ENCODE measurements at regions not wholly inside any gene's neighbourhood (a gene's known extent, or its start where the extent isn't known, plus 50 kb on each side); places are given as distances from the start of the nearest gene placed in this dataset.
"Not testable (repeated sequence)": the region's sequence is repeated elsewhere in the genome, so short reads cannot be mapped to it uniquely, and the experiment has no call there.

DNA sequence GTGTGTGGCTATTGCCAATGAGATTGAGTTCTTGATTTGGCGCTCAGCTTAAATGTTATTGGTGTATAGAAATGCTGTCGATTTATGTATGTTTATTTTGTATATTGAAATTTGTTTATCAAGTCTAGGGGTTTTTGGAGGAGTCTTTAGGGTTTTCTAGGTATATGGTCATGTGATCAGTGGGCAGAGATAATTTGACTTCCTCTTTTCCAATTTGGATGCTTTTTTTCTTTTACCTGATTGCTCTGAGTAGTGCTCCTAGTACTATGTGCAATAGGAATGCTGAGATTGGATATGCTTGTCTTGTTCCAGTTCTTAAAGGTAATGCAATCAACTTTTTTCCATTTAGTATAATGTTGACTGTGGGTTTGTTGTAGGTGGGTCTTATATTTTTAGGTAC, 99.8 kb upstream of the PMCH start:
- no peaks in the 10 kb centered on the region for H3K27me3 ChIP-seq (replicated peaks; ENCODE audit: control insufficient read depth, insufficient read depth, low read length)
- H3K9me3 ChIP-seq (ENCODE audit: control insufficient read depth, low read length) = peaks cover 14% of the 10 kb centered on the region
- DNase-seq (ENCODE audit: low read depth) = no peak
- no peak overlapping the region for H3K4me3 ChIP-seq (ENCODE audit: low read length)
- H3K9ac ChIP-seq (ENCODE audit: low read length) = no peak overlapping the region
- H3K36me3 ChIP-seq (ENCODE audit: control insufficient read depth, insufficient read depth, low read length, severe bottlenecking) = no peaks in the 10 kb centered on the region
- H3K4me1 ChIP-seq (ENCODE audit: control insufficient read depth, insufficient read depth, low read length) = peaks cover 8% of the 10 kb centered on the region

GRCh38 chr12:102294568-102294967, 96.9 kb upstream of the PMCH start:
- H3K4me3 ChIP-seq (ENCODE audit: low read length) = no peak overlapping the region
- no peaks in the 10 kb centered on the region for H3K27me3 ChIP-seq (replicated peaks; ENCODE audit: control insufficient read depth, insufficient read depth, low read length)
- peaks cover 8% of the 10 kb centered on the region for H3K4me1 ChIP-seq (ENCODE audit: control insufficient read depth, insufficient read depth, low read length)
- no peaks in the 10 kb centered on the region for H3K9me3 ChIP-seq (ENCODE audit: control insufficient read depth, low read length)
- H3K9ac ChIP-seq (ENCODE audit: low read length) = no peak overlapping the region
- no peak for DNase-seq (ENCODE audit: low read depth)
- no peaks in the 10 kb centered on the region for H3K36me3 ChIP-seq (ENCODE audit: control insufficient read depth, insufficient read depth, low read length, severe bottlenecking)

DNA sequence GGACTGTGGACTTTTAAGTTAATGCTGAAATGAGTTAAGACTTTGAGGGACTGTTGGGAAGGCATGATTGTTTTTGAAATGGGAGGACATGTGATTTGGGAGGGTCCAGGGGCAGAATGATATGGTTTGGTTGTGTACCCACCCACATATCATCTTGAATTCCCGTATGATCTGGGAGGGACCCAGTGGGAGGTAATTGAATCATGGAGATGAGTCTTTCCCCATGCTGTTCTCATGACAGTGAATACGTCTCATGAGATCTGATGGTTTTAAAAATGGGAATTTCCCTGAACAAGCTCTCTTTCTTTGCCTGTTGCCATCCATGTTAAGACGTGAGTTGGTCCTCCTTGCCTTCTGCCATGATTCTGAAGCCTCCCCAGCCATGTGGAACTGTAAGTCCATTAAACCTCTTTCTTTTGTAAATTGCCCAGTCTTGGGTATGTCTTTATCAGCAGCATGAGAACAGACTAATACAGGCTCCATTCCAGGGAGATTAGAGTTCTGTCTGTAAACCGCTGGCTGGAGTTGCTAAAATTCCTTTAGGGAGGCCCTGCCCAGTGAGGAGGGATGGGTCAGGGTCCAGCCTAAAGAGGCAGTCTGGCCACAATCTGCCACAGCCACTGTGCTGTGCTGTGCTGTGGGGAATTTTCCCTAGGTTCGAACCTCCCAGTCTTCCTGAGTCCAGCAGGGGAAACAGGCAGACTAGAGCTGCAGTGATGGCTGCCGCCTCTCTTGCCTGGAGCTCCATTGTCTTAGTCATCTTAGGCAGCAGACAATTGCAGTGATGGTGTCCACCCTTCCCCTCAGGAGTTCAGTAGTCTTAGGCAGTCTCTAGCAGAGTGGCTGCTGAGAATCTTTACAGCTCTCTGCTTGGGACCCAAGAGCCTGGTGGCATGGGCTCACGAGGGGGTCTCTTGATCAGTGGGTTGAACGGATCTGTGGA, 94.1 kb upstream of the PMCH start:
- H3K9ac ChIP-seq (ENCODE audit: low read length); H3K36me3 ChIP-seq (ENCODE audit: control insufficient read depth, insufficient read depth, low read length, severe bottlenecking); H3K9me3 ChIP-seq (ENCODE audit: control insufficient read depth, low read length); H3K27me3 ChIP-seq (replicated peaks; ENCODE audit: control insufficient read depth, insufficient read depth, low read length); H3K4me3 ChIP-seq (ENCODE audit: low read length); H3K4me1 ChIP-seq (ENCODE audit: control insufficient read depth, insufficient read depth, low read length): not testable (repeated sequence)
- DNase-seq (ENCODE audit: low read depth) = peak; percentile 4

GRCh38 chr12:102289702-102290101, 92.1 kb upstream of the PMCH start:
- not testable (repeated sequence) for H3K4me1 ChIP-seq (ENCODE audit: control insufficient read depth, insufficient read depth, low read length); DNase-seq (ENCODE audit: low read depth); H3K9me3 ChIP-seq (ENCODE audit: control insufficient read depth, low read length); H3K4me3 ChIP-seq (ENCODE audit: low read length); H3K27me3 ChIP-seq (replicated peaks; ENCODE audit: control insufficient read depth, insufficient read depth, low read length); H3K9ac ChIP-seq (ENCODE audit: low read length); H3K36me3 ChIP-seq (ENCODE audit: control insufficient read depth, insufficient read depth, low read length, severe bottlenecking)

- no peaks in the 10 kb centered on the region for H3K27me3 ChIP-seq (replicated peaks; ENCODE audit: control insufficient read depth, insufficient read depth, low read length)
- no peak for DNase-seq (ENCODE audit: low read depth)
- H3K36me3 ChIP-seq (ENCODE audit: control insufficient read depth, insufficient read depth, low read length, severe bottlenecking) = no peaks in the 10 kb centered on the region
These were observed 83.6 kb upstream of the PMCH start for GRCh38 chr12:102281231-102281630.

GRCh38 chr12:102255687-102256086, 58.1 kb upstream of the PMCH start:
- H3K9ac ChIP-seq (ENCODE audit: low read length); H3K9me3 ChIP-seq (ENCODE audit: control insufficient read depth, low read length); H3K4me3 ChIP-seq (ENCODE audit: low read length); H3K27me3 ChIP-seq (replicated peaks; ENCODE audit: control insufficient read depth, insufficient read depth, low read length); H3K4me1 ChIP-seq (ENCODE audit: control insufficient read depth, insufficient read depth, low read length); H3K36me3 ChIP-seq (ENCODE audit: control insufficient read depth, insufficient read depth, low read length, severe bottlenecking); DNase-seq (ENCODE audit: low read depth): not testable (repeated sequence)

More at GRCh38 chr12:102281231-102281630, 83.6 kb upstream of the PMCH start:
- Histone ChIP-seq H3K9ac (ENCODE audit: low read length) (no peak overlapping the region), H3K4me3 (ENCODE audit: low read length) (no peak overlapping the region), H3K4me1 (ENCODE audit: control insufficient read depth, insufficient read depth, low read length) (no peaks in the 10 kb centered on the region), H3K9me3 (ENCODE audit: control insufficient read depth, low read length) (no peaks in the 10 kb centered on the region)

- not testable (repeated sequence) for H3K9me3 ChIP-seq (ENCODE audit: control insufficient read depth, low read length); DNase-seq (ENCODE audit: low read depth); H3K4me1 ChIP-seq (ENCODE audit: control insufficient read depth, insufficient read depth, low read length); H3K36me3 ChIP-seq (ENCODE audit: control insufficient read depth, insufficient read depth, low read length, severe bottlenecking); H3K4me3 ChIP-seq (ENCODE audit: low read length); H3K27me3 ChIP-seq (replicated peaks; ENCODE audit: control insufficient read depth, insufficient read depth, low read length); H3K9ac ChIP-seq (ENCODE audit: low read length)
These were observed 53.4 kb upstream of the PMCH start for GRCh38 chr12:102251005-102251404.

DNA sequence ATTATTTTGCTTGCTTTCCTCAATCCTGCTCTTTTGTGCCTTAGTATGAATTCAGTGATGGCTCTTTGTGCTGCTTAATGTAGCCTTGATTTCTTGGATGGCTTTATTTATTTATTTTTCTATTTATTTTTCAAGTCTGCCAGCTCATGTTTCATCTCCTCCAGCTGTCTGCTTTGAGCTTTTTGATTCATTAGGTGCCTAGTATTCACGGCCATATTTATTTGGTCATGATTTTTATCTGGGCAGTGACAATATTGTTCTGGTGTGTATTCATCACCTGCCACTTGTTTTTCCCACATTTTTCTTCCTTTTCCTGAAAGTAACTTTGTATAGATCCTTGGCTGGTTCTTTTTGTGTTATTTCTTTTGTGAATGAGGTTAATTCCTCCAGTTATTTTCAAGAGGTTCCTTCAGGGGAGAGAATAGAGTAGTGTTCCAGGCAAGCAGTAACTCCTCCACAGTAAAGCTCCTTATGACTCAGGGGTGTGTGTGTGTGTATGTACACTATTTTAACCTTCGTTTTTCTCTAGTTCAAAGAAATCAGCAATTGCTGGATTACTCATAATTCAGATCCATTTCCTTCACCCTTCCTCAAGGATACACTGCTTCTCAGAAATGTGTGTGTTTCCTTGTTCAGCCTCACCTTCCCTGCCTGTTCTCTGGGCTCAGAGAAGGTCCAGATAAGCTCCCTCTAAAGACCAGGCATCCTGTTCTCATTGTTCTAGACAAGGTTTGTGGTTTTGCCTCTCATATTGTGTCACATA, 51.6 kb upstream of the PMCH start:
- Histone ChIP-seq H3K9ac (ENCODE audit: low read length) (no peak overlapping the region), H3K9me3 (ENCODE audit: control insufficient read depth, low read length) (peaks cover under 1% of the 10 kb centered on the region), H3K36me3 (ENCODE audit: control insufficient read depth, insufficient read depth, low read length, severe bottlenecking) (no peaks in the 10 kb centered on the region), H3K4me3 (ENCODE audit: low read length) (no peak overlapping the region), H3K4me1 (ENCODE audit: control insufficient read depth, insufficient read depth, low read length) (no peaks in the 10 kb centered on the region), H3K27me3 (replicated peaks; ENCODE audit: control insufficient read depth, insufficient read depth, low read length) (no peaks in the 10 kb centered on the region)
- DNase-seq (ENCODE audit: low read depth) = no peak

All from adipocyte (in vitro differentiated cells).